ENCODE measurements at regions not wholly inside any gene's neighbourhood (a gene's known extent, or its start where the extent isn't known, plus 50 kb on each side); places are given as distances from the start of the nearest gene placed in this dataset.

- TF ChIP-seq CTCF (IDR thresholded peaks at IDR 0.05) (no peak), POLR2A (IDR thresholded peaks at IDR 0.05) (no peak)
These were observed 125.7 kb downstream of the OAT start for GRCh38 chr10:124292911-124293615.

Data from Peyer's patch (tissue), 4 donors.